ENCODE measurements at regions not wholly inside any gene's neighbourhood (a gene's known extent, or its start where the extent isn't known, plus 50 kb on each side); places are given as distances from the start of the nearest gene placed in this dataset.

DNA sequence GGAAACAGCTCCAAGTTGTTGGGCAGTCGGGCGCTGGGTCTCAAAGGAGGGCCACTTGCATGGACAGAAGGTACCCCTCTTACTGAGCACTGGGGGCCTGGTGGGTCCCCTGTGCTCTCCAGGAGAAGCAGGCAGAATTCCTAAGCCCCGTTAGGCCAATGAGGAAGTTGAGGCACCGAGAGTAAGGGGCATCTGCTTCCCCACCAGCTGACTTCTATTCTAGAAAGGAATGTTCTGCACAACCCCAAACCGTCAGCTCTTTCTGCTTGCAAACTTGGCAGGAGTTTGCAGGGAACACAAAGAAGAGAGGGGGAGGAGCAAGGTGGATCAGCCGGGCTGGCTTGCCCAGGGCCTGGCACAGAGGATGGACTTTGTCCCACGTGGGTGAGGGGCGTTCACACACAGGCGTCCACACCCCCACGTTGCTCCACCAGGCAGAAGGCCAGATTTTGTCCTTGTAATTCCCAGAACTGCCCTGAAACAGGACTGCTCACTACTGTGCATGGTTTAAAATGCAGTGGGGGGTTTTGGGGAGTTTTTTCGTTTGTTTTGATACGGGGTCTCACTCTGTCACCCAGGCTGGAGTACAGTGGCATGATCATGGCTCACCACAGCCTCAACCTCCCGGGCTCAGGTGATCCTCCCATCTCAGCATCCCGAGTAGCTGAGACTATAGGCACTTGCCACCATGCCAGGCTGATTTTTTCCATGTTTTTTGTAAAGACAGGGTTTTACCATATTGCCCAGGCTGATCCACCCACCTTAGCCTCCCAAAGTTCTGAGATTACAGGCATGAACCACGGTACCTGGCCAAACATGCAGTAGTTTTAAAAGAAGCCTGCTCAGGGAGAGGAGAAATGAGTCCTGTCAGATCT is 93.3 kb downstream of the SNX5 start (continued):
- TF ChIP-seq, protein P1, sequence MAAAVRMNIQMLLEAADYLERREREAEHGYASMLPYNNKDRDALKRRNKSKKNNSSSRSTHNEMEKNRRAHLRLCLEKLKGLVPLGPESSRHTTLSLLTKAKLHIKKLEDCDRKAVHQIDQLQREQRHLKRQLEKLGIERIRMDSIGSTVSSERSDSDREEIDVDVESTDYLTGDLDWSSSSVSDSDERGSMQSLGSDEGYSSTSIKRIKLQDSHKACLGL (CRISPR knock-in tag; IDR thresholded peaks at IDR 0.05) = no peak
- TF ChIP-seq, protein P2, sequence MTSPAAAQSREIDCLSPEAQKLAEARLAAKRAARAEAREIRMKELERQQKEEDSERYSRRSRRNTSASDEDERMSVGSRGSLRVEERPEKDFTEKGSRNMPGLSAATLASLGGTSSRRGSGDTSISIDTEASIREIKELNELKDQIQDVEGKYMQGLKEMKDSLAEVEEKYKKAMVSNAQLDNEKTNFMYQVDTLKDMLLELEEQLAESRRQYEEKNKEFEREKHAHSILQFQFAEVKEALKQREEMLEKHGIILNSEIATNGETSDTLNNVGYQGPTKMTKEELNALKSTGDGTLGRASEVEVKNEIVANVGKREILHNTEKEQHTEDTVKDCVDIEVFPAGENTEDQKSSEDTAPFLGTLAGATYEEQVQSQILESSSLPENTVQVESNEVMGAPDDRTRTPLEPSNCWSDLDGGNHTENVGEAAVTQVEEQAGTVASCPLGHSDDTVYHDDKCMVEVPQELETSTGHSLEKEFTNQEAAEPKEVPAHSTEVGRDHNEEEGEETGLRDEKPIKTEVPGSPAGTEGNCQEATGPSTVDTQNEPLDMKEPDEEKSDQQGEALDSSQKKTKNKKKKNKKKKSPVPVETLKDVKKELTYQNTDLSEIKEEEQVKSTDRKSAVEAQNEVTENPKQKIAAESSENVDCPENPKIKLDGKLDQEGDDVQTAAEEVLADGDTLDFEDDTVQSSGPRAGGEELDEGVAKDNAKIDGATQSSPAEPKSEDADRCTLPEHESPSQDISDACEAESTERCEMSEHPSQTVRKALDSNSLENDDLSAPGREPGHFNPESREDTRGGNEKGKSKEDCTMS (CRISPR knock-in tag; conservative IDR thresholded peaks at IDR 0.05) = no peak; the same call in 1 of the 2 replicates
- peak; percentile 91 for TF ChIP-seq KDM3A (CRISPR knock-in tag; IDR thresholded peaks at IDR 0.05; ENCODE audit: low read depth)
- TF ChIP-seq AKAP8 (CRISPR knock-in tag; IDR thresholded peaks at IDR 0.05) = no peak
- TF ChIP-seq, protein P3, sequence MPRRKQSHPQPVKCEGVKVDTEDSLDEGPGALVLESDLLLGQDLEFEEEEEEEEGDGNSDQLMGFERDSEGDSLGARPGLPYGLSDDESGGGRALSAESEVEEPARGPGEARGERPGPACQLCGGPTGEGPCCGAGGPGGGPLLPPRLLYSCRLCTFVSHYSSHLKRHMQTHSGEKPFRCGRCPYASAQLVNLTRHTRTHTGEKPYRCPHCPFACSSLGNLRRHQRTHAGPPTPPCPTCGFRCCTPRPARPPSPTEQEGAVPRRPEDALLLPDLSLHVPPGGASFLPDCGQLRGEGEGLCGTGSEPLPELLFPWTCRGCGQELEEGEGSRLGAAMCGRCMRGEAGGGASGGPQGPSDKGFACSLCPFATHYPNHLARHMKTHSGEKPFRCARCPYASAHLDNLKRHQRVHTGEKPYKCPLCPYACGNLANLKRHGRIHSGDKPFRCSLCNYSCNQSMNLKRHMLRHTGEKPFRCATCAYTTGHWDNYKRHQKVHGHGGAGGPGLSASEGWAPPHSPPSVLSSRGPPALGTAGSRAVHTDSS (CRISPR knock-in tag; conservative IDR thresholded peaks at IDR 0.05) = no peak
- TF ChIP-seq KDM5B (CRISPR knock-in tag; IDR thresholded peaks at IDR 0.05; ENCODE audit: borderline replicate concordance) = peak; percentile 70
- TF ChIP-seq JUN (CRISPR knock-in tag; IDR thresholded peaks at IDR 0.05) = peak; percentile 61; the same call in 1 of the 2 replicates
- TF ChIP-seq GLI4 (CRISPR knock-in tag; IDR thresholded peaks at IDR 0.05; ENCODE audit: borderline replicate concordance) = no peak
- TF ChIP-seq FOXO1 (CRISPR knock-in tag; IDR thresholded peaks at IDR 0.05) = peak; percentile 92
- TF ChIP-seq IRF1 (CRISPR knock-in tag; IDR thresholded peaks at IDR 0.05; ENCODE audit: low read depth) = no peak
- TF ChIP-seq KMT2B (CRISPR knock-in tag; IDR thresholded peaks at IDR 0.05) = peak; percentile 51; the same call in 1 of the 2 replicates
- peak; percentile 45; the same call in 1 of the 2 replicates for TF ChIP-seq ZBTB37 (CRISPR knock-in tag; IDR thresholded peaks at IDR 0.05)
- peak; percentile 79 for TF ChIP-seq ZNF263 (CRISPR knock-in tag; IDR thresholded peaks at IDR 0.05)
- TF ChIP-seq TEAD2 (CRISPR knock-in tag; IDR thresholded peaks at IDR 0.05) = peak; percentile 79; the same call in 1 of the 2 replicates
- TF ChIP-seq SKI (IDR thresholded peaks at IDR 0.05; ENCODE audit: partially characterized antibody) = peak; percentile 71
- no peak for TF ChIP-seq TMF1 (CRISPR knock-in tag; IDR thresholded peaks at IDR 0.05; ENCODE audit: low read depth)
- TF ChIP-seq, protein P4, sequence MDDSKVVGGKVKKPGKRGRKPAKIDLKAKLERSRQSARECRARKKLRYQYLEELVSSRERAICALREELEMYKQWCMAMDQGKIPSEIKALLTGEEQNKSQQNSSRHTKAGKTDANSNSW (CRISPR knock-in tag; IDR thresholded peaks at IDR 0.05; ENCODE audit: borderline replicate concordance) = no peak
- TF ChIP-seq KDM4B (CRISPR knock-in tag; IDR thresholded peaks at IDR 0.05) = peak; percentile 66; the same call in 1 of the 2 replicates
- TF ChIP-seq TFDP1 (CRISPR knock-in tag; IDR thresholded peaks at IDR 0.05; ENCODE audit: borderline replicate concordance) = peak; percentile 64; the same call in 1 of the 2 replicates
- TF ChIP-seq ZNF460 (CRISPR knock-in tag; IDR thresholded peaks at IDR 0.05; ENCODE audit: borderline replicate concordance) = peak; percentile 28; the same call in 1 of the 2 replicates
- TF ChIP-seq DNMT1 (CRISPR knock-in tag; IDR thresholded peaks at IDR 0.05) = no peak; the same call in none of the 2 replicates

Data from HepG2 (cell line).